Neural crest cell (in vitro differentiated cells): ENCODE measurements at regions not wholly inside any gene's neighbourhood (a gene's known extent, or its start where the extent isn't known, plus 50 kb on each side); places are given as distances from the start of the nearest gene placed in this dataset.

ENCODE experiments used
- DNase-seq: peaks from one replicate; pipeline ENCODE4 v3.0.0; 2021; ENCODE audit warnings: low read depth, mixed read lengths, low spot score
- H3K27ac Mint-ChIP-seq: one replicate; pipeline ENCODE4 v1.8.0; 2021; ENCODE audit warnings: mild to moderate bottlenecking, mixed read lengths; ENCODE audit not compliant: unreplicated experiment
- H3K27me3 Mint-ChIP-seq: 2 replicates; pipeline ENCODE4 v1.8.0; 2021; ENCODE audit warnings: low read depth, mild to moderate bottlenecking, mixed read lengths
- H3K36me3 Mint-ChIP-seq: 2 replicates; pipeline ENCODE4 v1.8.0; 2021; ENCODE audit warnings: low read depth, mild to moderate bottlenecking, mixed read lengths
- H3K4me1 Mint-ChIP-seq: 2 replicates; pipeline ENCODE4 v1.8.0; 2021; ENCODE audit warnings: mixed read lengths
- H3K4me3 Mint-ChIP-seq: one replicate; pipeline ENCODE4 v1.8.0; 2021; ENCODE audit warnings: mild to moderate bottlenecking, mixed read lengths
- H3K9me3 Mint-ChIP-seq: 2 replicates; pipeline ENCODE4 v1.8.0; 2021; ENCODE audit warnings: mixed read lengths
- CTCF ChIP-seq: fragments of 200-600 bp; sonication (generic); conservative IDR thresholded peaks from 2 replicates; pipeline ENCODE4 v1.5.0; 2021; ENCODE audit warnings: antibody characterized with exemption, mild to moderate bottlenecking

- Mint-ChIP-seq H3K27me3 (peaks cover 4% of the 10 kb centered on the region), H3K36me3 (no peaks in the 10 kb centered on the region), H3K9me3 (no peaks in the 10 kb centered on the region), H3K4me1 (peaks cover 6% of the 10 kb centered on the region), H3K27ac (no peak overlapping the region), H3K4me3 (no peak overlapping the region)
- TF ChIP-seq CTCF = no peak
- DNase-seq = no peak
These were observed 87.6 kb downstream of the ADRB2 start for GRCh38 chr5:148913985-148914431.

- Mint-ChIP-seq H3K36me3 (no peaks in the 10 kb centered on the region), H3K27me3 (peaks cover 7% of the 10 kb centered on the region), H3K4me3 (no peak overlapping the region), H3K9me3 (no peaks in the 10 kb centered on the region), H3K4me1 (peaks cover 6% of the 10 kb centered on the region), H3K27ac (no peak overlapping the region)
- no peak for TF ChIP-seq CTCF
- no peak for DNase-seq
These were observed 88.9 kb downstream of the ADRB2 start for GRCh38 chr5:148915224-148915817.

GRCh38 chr5:148920646-148921288 is 94.4 kb downstream of the ADRB2 start:
- Mint-ChIP-seq H3K27me3 (peaks cover 21% of the 10 kb centered on the region), H3K4me3 (no peak overlapping the region), H3K36me3 (no peaks in the 10 kb centered on the region), H3K9me3 (no peaks in the 10 kb centered on the region), H3K27ac (no peak overlapping the region), H3K4me1 (no peaks in the 10 kb centered on the region)
- no peak for TF ChIP-seq CTCF
- DNase-seq = no peak

- H3K27ac Mint-ChIP-seq = no peak overlapping the region
- no peaks in the 10 kb centered on the region for H3K36me3 Mint-ChIP-seq
- no peaks in the 10 kb centered on the region for H3K4me1 Mint-ChIP-seq
- H3K9me3 Mint-ChIP-seq = no peaks in the 10 kb centered on the region
- no peak overlapping the region for H3K4me3 Mint-ChIP-seq
- peaks cover 21% of the 10 kb centered on the region for H3K27me3 Mint-ChIP-seq
- TF ChIP-seq CTCF = no peak
- DNase-seq = no peak
These were observed 94.9 kb downstream of the ADRB2 start for GRCh38 chr5:148921350-148921749.

GRCh38 chr5:148922606-148923005 is 96.2 kb downstream of the ADRB2 start:
- no peak for TF ChIP-seq CTCF

More at GRCh38 chr5:148922606-148923005, 96.2 kb downstream of the ADRB2 start:
- Mint-ChIP-seq H3K4me1 (no peaks in the 10 kb centered on the region), H3K27ac (no peak overlapping the region), H3K36me3 (no peaks in the 10 kb centered on the region), H3K4me3 (no peak overlapping the region), H3K9me3 (no peaks in the 10 kb centered on the region), H3K27me3 (peaks cover 17% of the 10 kb centered on the region)
- no peak for DNase-seq
